ENCODE measurements at regions not wholly inside any gene's neighbourhood (a gene's known extent, or its start where the extent isn't known, plus 50 kb on each side); places are given as distances from the start of the nearest gene placed in this dataset.
"Not testable (repeated sequence)": the region's sequence is repeated elsewhere in the genome, so short reads cannot be mapped to it uniquely, and the experiment has no call there.

GRCh38 chr2:38243186-38243880 lies 133.7 kb downstream of the ATL2 start:
- DNase-seq: no peak

GRCh38 chr2:38239452-38239851 lies 137.6 kb downstream of the ATL2 start:
- no peak for DNase-seq

GRCh38 chr2:38238705-38239104 lies 138.4 kb downstream of the ATL2 start:
- DNase-seq: not testable (repeated sequence)

GRCh38 chr2:38237311-38237710 lies 139.8 kb downstream of the ATL2 start:
- no peak for DNase-seq

GRCh38 chr2:38233231-38233983 lies 143.7 kb downstream of the ATL2 start:
- no peak for DNase-seq

- no peak for DNase-seq
Measured at GRCh38 chr2:38232454-38232853, 144.6 kb downstream of the ATL2 start.

GRCh38 chr2:38230756-38231155 lies 146.3 kb downstream of the ATL2 start:
- DNase-seq: no peak

GRCh38 chr2:38228753-38229152 lies 148.3 kb downstream of the ATL2 start:
- DNase-seq: no peak

- no peak for DNase-seq
Measured at GRCh38 chr2:38224821-38225437, 149.0 kb upstream of the CYP1B1 start.

- no peak for DNase-seq
Measured at GRCh38 chr2:38224181-38224580, 148.2 kb upstream of the CYP1B1 start.

GRCh38 chr2:38223256-38223655 lies 147.3 kb upstream of the CYP1B1 start:
- DNase-seq: no peak

- DNase-seq: no peak
Measured at GRCh38 chr2:38220164-38220563, 144.2 kb upstream of the CYP1B1 start.

- no peak for DNase-seq
Measured at GRCh38 chr2:38218995-38219394, 143.0 kb upstream of the CYP1B1 start.

- no peak for DNase-seq
Measured at GRCh38 chr2:38218591-38218991, 142.6 kb upstream of the CYP1B1 start.

GRCh38 chr2:38217401-38218188 lies 141.6 kb upstream of the CYP1B1 start:
- DNase-seq: no peak

- DNase-seq: no peak
Measured at GRCh38 chr2:38216886-38217285, 140.9 kb upstream of the CYP1B1 start.

GRCh38 chr2:38215993-38216392 lies 140.0 kb upstream of the CYP1B1 start:
- no peak for DNase-seq

- DNase-seq: no peak
Measured at GRCh38 chr2:38215522-38215921, 139.6 kb upstream of the CYP1B1 start.

- no peak for DNase-seq
Measured at GRCh38 chr2:38214209-38214717, 138.3 kb upstream of the CYP1B1 start.

- DNase-seq: no peak
Measured at GRCh38 chr2:38213619-38214167, 137.7 kb upstream of the CYP1B1 start.

GRCh38 chr2:38212312-38212711 lies 136.4 kb upstream of the CYP1B1 start:
- DNase-seq: no peak

- no peak for DNase-seq
Measured at GRCh38 chr2:38207168-38207567, 131.2 kb upstream of the CYP1B1 start.

GRCh38 chr2:38203446-38203810 lies 127.5 kb upstream of the CYP1B1 start:
- DNase-seq: no peak

Measured in MV-4-11 (cell line).